Activated gamma-delta T cell (primary cell): ENCODE measurements at regions not wholly inside any gene's neighbourhood (a gene's known extent, or its start where the extent isn't known, plus 50 kb on each side); places are given as distances from the start of the nearest gene placed in this dataset.

Source experiments
- DNase-seq: peaks from one replicate; lab custom pipeline; 2025; lab: John Stamatoyannopoulos, UW

DNA sequence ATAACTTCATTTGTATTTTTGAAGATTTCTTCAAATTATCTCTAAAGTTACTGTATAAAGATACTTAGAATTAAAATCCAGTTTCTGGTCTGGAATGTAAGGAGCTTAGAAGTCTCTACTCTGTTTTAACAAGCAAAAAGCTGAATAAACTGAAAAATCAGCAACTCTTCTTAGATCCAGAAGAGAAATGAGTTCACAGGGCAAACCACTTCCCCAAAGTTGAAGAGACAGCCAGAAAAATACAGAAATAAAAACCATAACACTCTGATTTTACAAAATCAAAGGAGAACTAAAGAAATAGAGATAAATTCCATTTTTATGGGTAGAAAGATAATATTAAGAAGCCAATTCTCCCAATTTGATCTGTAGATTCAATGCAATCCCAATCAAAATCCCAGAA is 1166.8 kb downstream of the ADGRL3 start:
- DNase-seq, result no peak

- DNase-seq, result no peak
Observed at GRCh38 chr4:62360156-62360545, 1160.0 kb downstream of the ADGRL3 start.

DNA sequence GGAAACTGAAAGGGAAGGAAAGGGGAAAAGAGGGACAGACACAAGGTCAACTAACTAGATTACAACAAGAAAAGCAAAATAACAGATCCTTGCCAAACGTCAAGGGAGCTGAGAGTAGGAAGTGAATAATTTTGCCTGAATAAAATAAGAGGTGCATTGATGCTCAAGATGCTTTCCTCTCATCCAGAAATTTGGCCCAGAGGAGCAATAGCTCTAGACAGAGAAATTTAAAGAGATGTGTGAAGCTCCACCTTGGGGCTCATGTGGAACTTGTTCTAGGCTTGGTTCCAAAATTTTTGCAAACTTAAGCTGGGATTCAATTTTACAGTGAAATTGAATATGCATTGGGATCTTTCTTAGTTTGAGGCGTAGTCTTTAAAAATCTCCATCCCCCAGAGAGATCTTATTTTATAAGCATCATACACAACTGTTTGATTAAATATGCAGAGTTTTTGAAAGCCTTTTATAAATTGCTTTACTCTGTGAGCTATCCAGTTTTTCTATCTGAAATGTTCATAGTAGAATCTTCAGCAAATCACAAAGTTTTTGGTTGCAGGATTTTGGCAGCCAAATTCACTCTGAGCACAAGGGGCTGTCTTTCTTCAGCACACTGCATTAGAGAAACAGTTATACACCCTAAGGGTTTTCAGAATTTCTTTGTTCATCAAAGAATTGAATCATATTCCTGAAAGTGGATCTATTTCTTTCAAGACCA is 1159.5 kb downstream of the ADGRL3 start:
- DNase-seq, result no peak

DNA sequence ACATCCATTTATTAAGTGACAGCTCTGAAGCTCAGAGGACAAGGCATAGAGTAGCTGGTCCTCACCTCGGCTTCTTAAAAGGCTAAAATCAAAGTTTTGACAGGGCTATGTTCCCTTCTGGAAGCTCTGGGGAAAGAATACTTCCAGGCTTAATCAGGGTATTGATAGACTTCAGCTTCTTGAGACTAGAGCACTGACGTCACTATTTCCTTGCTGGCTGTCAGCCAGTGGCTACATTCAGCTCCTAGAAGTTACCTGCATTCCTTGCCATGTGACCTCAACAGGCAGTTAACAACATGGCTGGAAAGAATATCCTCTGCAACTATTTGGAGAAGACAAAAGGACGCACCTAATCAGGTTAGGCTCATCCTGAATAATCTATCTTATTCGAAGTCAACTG is 1144.8 kb downstream of the ADGRL3 start:
- no peak for DNase-seq

GRCh38 chr4:62344474-62344873 is 1144.3 kb downstream of the ADGRL3 start:
- DNase-seq, result no peak

- DNase-seq, result no peak
Observed at GRCh38 chr4:62342346-62342745, 1142.2 kb downstream of the ADGRL3 start.

- DNase-seq, result no peak
Observed at GRCh38 chr4:62328526-62328925, 1128.4 kb downstream of the ADGRL3 start.

DNA sequence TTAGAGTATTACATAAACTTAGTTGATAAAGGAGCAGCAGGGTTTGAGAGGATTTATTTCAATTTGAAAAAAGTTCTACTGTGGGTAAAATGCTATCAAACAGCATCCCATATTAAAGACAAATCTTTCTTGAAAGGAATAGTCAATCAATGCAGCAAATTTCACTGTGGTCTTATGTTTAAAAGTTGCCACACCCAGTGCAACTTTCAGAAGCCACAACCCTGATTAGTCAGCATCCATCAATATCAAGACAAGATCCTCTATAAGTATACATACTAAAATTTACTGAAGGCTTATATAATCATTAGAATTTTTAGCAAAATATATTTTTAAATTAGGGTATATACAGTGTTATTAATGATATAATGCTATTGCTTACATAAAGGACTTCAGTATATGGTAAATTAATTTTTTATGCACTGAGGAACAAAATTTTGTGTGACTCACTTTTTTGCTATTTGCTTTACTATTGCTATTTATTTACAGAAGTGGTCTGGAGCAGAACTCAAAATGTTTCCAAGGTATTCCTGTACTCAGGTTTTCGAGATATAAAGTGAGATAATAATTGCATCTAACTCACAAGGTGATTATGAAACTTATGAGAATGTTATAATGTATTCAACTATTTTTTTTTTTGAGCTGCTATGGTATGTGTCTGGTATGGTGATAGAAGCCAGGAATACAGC is 1127.6 kb downstream of the ADGRL3 start:
- DNase-seq, result no peak

- no peak for DNase-seq
Observed at GRCh38 chr4:62324215-62324614, 1124.1 kb downstream of the ADGRL3 start.

- DNase-seq, result no peak
Observed at GRCh38 chr4:62320612-62321011, 1120.5 kb downstream of the ADGRL3 start.

GRCh38 chr4:62302710-62303109 is 1102.6 kb downstream of the ADGRL3 start:
- DNase-seq, result no peak

- DNase-seq, result no peak
Observed at GRCh38 chr4:62301500-62301899, 1101.4 kb downstream of the ADGRL3 start.

DNA sequence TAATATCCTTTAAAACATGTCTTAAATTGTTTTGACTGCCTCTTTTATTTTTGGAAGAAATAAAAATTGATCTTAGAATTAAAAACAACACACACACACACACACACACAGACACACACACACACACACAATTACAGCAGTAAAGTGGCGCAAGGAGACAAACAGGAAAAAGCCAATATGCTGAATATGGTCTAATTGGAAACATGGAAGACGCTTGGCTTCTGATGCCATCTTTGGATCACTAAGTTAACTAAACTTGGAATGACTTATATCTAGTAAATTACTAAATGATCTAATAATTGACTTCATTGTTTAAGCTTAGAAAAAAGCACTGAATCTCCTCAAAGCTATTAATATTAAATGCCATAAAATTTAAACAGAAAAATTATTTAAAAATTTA is 1093.4 kb downstream of the ADGRL3 start:
- no peak for DNase-seq

DNA sequence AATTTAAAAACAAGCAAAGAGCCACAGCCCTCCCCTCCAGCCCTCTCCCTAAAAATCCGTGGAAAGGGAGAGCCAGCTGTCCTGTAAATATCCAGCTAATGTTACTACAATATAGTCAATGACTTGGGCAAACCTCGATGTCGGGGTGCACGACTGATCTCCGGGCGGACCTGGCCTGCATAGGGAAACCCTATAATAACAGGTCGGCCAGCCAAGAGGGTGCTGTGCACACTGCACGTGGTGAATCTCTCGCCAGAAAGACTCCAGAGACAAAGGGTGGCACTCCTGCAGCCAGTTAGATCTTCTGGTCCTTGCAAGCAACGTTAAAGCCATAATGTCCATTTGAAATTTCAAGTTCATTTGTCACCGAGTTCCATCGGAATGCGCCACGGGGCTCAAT is 1092.8 kb downstream of the ADGRL3 start:
- no peak for DNase-seq

- no peak for DNase-seq
Observed at GRCh38 chr4:62288808-62289541, 1088.8 kb downstream of the ADGRL3 start.

DNA sequence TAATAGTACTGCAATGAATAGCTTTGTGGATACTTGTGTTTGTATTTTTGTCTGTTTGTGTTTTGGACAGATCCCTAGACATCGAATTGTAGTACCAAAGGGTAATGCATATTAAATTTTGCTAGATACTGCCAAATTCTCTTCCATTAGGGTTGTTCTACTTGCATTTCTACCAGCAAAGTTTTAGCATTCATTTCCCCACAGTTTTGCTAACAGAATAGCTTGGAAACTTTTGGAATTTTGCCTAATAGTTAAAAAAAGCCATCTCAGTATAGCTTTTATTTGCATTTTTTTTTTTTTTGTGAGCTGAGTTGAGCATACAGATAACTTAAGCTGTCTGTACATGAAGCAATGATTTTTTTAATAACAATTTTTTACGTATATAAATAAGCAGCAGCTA is 1084.9 kb downstream of the ADGRL3 start:
- no peak for DNase-seq

DNA sequence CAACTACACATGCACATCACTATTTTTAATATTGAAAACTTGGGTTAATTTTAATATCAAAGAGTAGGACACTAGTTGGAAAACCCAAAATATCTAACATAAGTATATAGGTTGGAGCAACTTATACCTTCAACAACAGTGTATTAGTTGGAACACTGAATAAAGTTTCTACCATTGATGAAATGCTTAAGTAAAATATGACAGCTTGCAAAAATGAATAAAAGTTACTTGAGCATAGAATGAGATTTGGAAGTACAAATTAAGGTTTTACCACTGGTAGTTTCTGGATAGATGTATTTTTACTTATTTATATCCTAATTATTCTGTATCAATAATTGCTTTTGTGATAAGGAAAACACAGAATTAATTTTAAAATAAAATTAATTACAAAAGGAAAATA is 1079.6 kb downstream of the ADGRL3 start:
- no peak for DNase-seq

DNA sequence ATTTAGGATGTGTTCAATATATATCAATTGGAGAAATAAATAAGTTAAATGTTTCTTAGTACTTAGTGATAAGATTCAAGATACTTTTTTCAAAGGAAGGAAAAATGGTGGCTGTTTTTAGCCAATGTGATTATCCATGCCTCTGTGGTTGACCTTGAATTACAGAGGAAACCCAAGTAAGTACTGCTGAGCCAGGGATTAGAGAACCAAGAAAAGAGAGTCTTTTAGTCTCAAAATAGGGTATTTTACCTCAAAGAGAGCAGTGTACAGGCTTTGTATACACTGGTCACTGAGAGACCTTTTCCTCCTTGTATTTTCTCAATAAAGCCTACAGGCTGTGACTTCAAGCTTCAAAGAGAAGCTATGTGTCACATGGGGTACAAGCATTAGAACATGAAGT is 1075.3 kb downstream of the ADGRL3 start:
- no peak for DNase-seq

DNA sequence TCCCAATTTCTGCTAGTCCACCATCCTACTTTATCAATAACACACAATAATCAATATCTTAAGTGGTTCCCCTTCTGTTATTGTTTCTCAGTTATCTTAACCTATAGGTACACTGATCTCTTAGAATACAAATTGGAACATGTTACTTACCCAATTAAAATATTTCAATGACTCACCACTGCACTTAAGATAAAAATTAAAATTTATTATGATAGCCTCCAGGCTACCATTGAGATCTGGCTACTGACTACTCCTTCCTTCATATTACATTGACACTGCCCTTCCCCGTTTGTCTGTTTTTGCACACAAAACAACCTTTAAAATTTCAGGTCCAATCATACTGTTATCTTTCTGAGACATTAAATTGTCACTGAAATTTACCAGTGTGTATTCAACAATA is 1074.7 kb downstream of the ADGRL3 start:
- no peak for DNase-seq

- DNase-seq, result no peak
Observed at GRCh38 chr4:62271107-62271506, 1071.0 kb downstream of the ADGRL3 start.

DNA sequence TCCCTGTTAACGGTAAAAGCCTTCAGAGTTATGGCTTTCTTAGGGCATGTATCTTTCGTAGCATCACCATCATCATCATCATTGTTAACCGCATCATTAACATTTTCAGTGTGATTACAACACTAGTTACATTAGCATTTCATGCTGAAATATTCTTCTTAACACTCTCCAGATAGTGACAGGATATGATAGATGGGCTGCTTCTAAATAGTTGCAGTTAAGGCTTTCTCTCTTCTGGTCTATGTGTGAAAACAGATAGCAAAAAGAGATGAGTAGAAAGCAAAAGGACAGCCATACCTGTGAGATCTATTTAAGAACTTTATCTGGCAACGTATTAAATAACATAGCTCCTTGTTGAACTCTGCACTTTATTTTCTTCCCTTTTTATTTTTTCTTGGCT is 1069.8 kb downstream of the ADGRL3 start:
- DNase-seq, result no peak

DNA sequence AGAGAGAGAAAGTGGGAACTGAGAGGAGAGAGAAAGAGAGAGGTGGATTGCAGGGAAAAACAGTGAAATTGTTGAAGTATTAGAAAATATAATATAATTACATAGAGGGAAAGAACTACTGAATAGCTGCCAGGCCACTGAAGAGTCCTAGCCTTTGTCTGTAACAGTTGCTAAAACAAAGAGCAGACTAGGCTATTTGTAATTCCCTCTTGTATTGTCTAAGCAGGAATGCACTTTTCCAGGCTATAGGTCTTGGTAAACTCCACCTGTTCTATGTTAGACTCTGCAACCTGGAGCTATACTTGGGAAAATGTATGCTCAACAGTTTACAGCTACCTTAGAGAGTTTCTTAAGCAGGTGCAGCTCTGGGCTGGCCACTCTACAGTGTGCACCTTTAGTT is 1063.3 kb downstream of the ADGRL3 start:
- no peak for DNase-seq

DNA sequence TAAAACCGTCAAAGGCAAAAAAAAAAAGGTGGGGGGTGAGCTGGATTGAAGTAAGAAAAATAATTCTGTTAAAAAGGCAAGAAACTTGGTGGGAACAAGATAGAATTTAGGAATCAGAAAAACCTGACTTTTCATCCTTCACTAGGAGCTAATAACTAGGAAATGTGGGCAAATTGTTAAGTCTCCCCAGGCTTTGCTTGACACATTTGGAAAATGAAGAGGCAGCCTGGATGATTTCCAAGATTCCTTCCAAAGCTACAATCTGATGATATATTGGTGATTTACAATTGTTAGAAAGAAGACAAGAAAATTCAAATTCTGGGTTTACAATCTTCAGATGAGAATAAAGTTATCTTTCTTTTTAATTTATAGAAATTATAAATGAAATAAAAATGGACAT is 1062.5 kb downstream of the ADGRL3 start:
- no peak for DNase-seq
